HG02870 (cell line): ENCODE measurements at regions not wholly inside any gene's neighbourhood (a gene's known extent, or its start where the extent isn't known, plus 50 kb on each side); places are given as distances from the start of the nearest gene placed in this dataset.
"Not testable (repeated sequence)": the region's sequence is repeated elsewhere in the genome, so short reads cannot be mapped to it uniquely, and the experiment has no call there.

Experiments used
- ATAC-seq: cut with Tn5 transposase; IDR thresholded peaks from one replicate; pipeline ENCODE4 v1.9.1; 2021; ENCODE audit warnings: mild to moderate bottlenecking, moderate library complexity; ENCODE audit not compliant: unreplicated experiment

GRCh38 chr1:78292361-78292760, 198.4 kb upstream of the PTGFR start:
- no peak for ATAC-seq

GRCh38 chr1:78297836-78298235, 192.9 kb upstream of the PTGFR start:
- no peak for ATAC-seq

- no peak for ATAC-seq
Observed at GRCh38 chr1:78298349-78298748, 192.4 kb upstream of the PTGFR start.

- ATAC-seq = no peak
Observed at GRCh38 chr1:78301141-78301540, 189.6 kb upstream of the PTGFR start.

- no peak for ATAC-seq
Observed at GRCh38 chr1:78303620-78304019, 187.2 kb upstream of the PTGFR start.

GRCh38 chr1:78304341-78304740, 186.4 kb upstream of the PTGFR start:
- no peak for ATAC-seq

GRCh38 chr1:78304761-78305160, 186.0 kb upstream of the PTGFR start:
- no peak for ATAC-seq

GRCh38 chr1:78310261-78310660, 180.5 kb upstream of the PTGFR start:
- ATAC-seq = not testable (repeated sequence)

- ATAC-seq = no peak
Observed at GRCh38 chr1:78318011-78318410, 172.8 kb upstream of the PTGFR start.

- no peak for ATAC-seq
Observed at GRCh38 chr1:78319603-78320002, 171.2 kb upstream of the PTGFR start.

GRCh38 chr1:78322928-78323680, 167.7 kb upstream of the PTGFR start:
- no peak for ATAC-seq

- no peak for ATAC-seq
Observed at GRCh38 chr1:78325293-78325692, 165.5 kb upstream of the PTGFR start.

GRCh38 chr1:78329475-78329874, 161.3 kb upstream of the PTGFR start:
- no peak for ATAC-seq

- ATAC-seq = no peak
Observed at GRCh38 chr1:78331799-78332198, 159.0 kb upstream of the PTGFR start.

- peak; percentile 95 for ATAC-seq
Observed at GRCh38 chr1:78333502-78333901, 157.3 kb upstream of the PTGFR start.

GRCh38 chr1:78334114-78334513, 156.7 kb upstream of the PTGFR start:
- no peak for ATAC-seq

GRCh38 chr1:78334952-78335351, 155.8 kb upstream of the PTGFR start:
- no peak for ATAC-seq

- not testable (repeated sequence) for ATAC-seq
Observed at GRCh38 chr1:78336751-78337150, 154.0 kb upstream of the PTGFR start.

GRCh38 chr1:78339490-78339889, 151.3 kb upstream of the PTGFR start:
- ATAC-seq = no peak

GRCh38 chr1:78340006-78340405, 150.8 kb upstream of the PTGFR start:
- no peak for ATAC-seq

GRCh38 chr1:78348496-78349284, 142.1 kb upstream of the PTGFR start:
- ATAC-seq = no peak

- ATAC-seq = no peak
Observed at GRCh38 chr1:78351551-78352216, 139.1 kb upstream of the PTGFR start.
